GM18907 (cell line): ENCODE measurements at regions not wholly inside any gene's neighbourhood (a gene's known extent, or its start where the extent isn't known, plus 50 kb on each side); places are given as distances from the start of the nearest gene placed in this dataset.

Experiments
- ATAC-seq: cut with Tn5 transposase; IDR thresholded peaks from one replicate; pipeline ENCODE4 v1.9.1; 2021; ENCODE audit warnings: mild to moderate bottlenecking, moderate library complexity; ENCODE audit not compliant: unreplicated experiment

- no peak for ATAC-seq
These were observed 63.8 kb upstream of the IL1R1 start for GRCh38 chr2:102078773-102079172.

- ATAC-seq = peak; percentile 39
These were observed 61.9 kb upstream of the IL1R1 start for GRCh38 chr2:102080451-102081242.

- ATAC-seq = no peak
These were observed 61.4 kb upstream of the IL1R1 start for GRCh38 chr2:102081243-102081522.

GRCh38 chr2:102081606-102082005, 60.9 kb upstream of the IL1R1 start:
- no peak for ATAC-seq

- ATAC-seq = peak; percentile 91
These were observed 59.8 kb upstream of the IL1R1 start for GRCh38 chr2:102082571-102083392.

GRCh38 chr2:102083393-102083703, 59.2 kb upstream of the IL1R1 start:
- no peak for ATAC-seq

GRCh38 chr2:102084651-102085050, 57.9 kb upstream of the IL1R1 start:
- no peak for ATAC-seq

- no peak for ATAC-seq
These were observed 57.3 kb upstream of the IL1R1 start for GRCh38 chr2:102085238-102085637.

- no peak for ATAC-seq
These were observed 56.2 kb upstream of the IL1R1 start for GRCh38 chr2:102086150-102086872.

- ATAC-seq = no peak
These were observed 51.4 kb upstream of the IL1R1 start for GRCh38 chr2:102091121-102091520.

- no peak for ATAC-seq
These were observed 50.6 kb upstream of the IL1R1 start for GRCh38 chr2:102091908-102092307.

- ATAC-seq = no peak
These were observed 50.0 kb upstream of the IL1R1 start for GRCh38 chr2:102092535-102092934.
